Stimulated activated CD8-positive, alpha-beta memory T cell treated with anti-CD3 and anti-CD28 coated beads, Interleukin-7, amount 100 ng/mL, for 48 hours (primary cell): ENCODE measurements at regions not wholly inside any gene's neighbourhood (a gene's known extent, or its start where the extent isn't known, plus 50 kb on each side); places are given as distances from the start of the nearest gene placed in this dataset.
"Not testable (repeated sequence)": the region's sequence is repeated elsewhere in the genome, so short reads cannot be mapped to it uniquely, and the experiment has no call there.

Experiments used
- DNase-seq, 2 donors: peaks; one replicate each; pipeline ENCODE4 v3.0.0-alpha.2; 2020; ENCODE audit warnings: low read depth in 1 of 2; ENCODE audit errors: extremely low read depth in 1 of 2

DNA sequence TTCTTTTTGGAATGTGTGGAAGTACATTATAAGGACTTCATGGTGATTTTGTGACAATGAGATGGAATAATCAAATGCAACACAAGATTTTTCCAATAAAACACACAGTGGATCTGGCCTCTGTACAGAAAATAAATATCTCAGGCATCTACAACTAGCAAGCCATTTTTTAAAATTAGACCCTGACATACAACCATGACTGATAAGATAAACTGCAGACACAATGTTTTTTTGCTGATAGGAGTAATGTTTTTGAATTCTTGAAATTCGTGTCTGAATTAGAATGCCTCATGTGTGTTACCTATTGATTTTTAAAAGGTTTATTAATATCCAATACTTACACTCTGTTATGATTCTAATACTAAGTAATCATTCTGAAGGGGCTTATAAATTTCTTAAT is 328.1 kb downstream of the HGF start:
- no peak for DNase-seq

DNA sequence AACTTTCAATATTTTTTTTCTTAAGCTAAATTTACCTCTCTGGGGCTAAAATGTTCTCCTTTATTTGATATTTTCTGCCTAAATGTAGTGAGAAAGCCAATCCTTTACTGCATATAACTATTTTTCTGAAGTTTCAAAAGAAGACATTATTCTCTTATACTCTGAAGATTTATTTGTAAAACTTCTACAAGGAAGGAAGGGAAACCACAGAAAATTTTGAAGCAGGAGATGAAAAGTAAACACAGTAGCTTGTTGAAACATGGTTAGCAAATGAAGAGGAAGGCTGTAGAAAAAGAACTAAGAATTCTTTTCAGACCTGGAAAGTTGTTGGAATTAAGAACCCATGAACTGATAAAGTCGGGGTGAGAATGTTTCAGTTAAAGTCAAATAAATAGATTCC is 330.3 kb downstream of the HGF start:
- DNase-seq, result no peak

- not testable (repeated sequence) for DNase-seq
These were observed 332.7 kb downstream of the HGF start for GRCh38 chr7:81437160-81437559.

- no peak for DNase-seq
These were observed 336.0 kb downstream of the HGF start for GRCh38 chr7:81433692-81434331.

GRCh38 chr7:81433206-81433605 is 336.6 kb downstream of the HGF start:
- no peak for DNase-seq

DNA sequence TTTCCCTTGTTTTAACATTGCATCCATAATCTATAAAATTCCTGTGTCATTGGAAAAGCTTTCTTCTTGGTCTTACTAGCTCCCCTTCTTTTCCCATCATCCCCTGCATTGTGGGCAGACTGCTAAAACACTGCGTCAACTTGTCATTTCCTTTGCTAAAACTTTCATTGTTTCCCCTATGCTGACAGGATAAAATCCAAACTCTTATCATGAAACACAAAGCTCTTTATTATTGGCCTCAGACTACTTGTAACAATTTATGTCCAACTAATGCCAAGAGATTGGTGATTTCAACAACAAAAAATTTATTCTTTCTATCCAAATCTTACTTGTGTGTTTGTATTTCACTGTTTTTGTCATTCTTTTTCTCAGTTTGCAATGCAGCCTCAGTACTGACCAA is 339.1 kb downstream of the HGF start:
- DNase-seq, result no peak

GRCh38 chr7:81430150-81430549 is 339.7 kb downstream of the HGF start:
- DNase-seq, result no peak

DNA sequence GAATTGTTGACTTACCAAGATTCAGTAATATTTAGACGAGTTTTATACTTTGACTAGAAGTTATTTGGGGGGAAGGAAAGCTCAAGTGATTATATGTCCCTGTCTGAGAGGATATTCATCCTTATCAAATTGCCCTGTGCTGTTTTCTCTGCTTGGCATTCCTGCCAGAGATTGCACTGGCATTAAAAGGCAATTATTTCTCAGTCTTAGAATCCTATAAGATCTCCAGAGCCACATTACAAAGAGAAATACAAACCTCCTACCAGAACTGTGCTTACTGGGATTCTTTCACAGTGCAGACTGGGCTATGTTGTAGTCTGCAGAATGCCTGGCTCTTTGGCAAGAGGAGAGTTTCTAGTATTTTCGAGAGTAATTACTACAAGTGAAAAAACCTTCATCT is 342.4 kb downstream of the HGF start:
- no peak for DNase-seq

DNA sequence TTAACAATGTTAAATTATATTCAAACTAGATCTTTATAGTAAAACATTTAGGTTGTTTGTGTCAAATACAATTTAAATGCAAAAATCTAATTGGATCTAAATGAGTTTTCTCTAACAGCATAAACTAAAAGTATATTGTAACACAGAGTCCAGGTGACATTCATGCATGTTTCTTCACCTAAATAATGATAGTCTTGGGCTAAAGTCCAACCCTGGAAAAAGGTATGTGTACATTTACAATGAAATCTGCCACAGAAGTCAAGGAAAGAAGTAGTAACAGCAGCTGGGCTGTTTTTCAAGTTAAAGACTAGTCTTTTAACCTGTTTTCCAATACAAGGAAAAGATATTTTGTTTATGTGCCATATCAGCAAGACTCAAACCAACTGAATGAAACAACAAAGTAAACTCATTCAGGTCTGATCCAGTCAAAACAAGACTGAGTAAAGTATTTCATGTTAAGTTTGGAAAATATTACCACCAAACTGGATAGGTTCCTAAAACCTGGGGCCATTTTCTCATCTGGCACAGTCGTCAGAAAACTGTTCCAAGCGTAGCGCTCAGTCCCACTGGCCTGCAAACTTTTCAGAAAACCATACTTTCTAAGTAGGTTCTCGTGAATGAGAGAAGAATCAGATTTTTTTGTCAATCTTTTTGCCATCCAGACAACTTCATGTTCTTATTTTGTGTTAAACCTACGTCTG is 349.2 kb downstream of the HGF start:
- no peak for DNase-seq

- no peak for DNase-seq
These were observed 350.1 kb downstream of the HGF start for GRCh38 chr7:81419731-81420130.

GRCh38 chr7:81416659-81417058 is 353.2 kb downstream of the HGF start:
- DNase-seq, result no peak

DNA sequence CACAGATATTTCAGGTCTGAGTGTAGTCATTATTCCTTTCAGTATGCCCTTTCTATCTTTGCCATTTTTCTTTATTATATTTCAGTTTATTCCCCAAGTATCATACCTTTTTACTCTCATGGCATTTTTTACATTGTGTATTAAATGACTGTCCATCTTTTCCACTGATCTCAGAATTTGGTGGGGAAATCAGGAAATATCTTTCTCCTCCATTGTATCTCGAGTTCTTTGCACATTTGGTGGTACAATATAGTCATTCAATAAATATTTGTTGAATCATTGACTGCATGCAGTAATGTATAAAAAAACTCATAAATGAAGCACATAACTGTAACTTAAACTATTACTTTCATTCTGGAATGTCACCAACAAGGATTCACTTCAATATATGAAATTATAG is 354.7 kb downstream of the HGF start:
- DNase-seq, result no peak

DNA sequence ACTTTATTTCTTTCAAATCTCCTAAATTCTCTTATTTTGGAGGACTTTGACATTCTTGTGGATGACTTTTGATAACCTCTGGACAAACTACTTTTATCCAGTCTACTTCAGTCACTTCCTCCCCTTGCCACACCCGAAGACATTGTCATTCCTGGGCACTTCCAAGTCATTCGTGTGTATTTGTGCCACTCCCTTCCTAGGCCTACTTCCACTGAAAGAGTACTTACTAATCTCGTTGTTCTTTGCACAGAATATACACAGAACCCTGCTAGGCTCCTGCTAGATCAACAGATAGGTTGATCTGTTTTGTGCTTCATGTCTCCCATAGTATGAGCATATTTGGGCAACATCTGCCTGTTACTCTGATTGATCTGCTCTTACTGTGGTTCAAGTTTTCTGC is 355.4 kb downstream of the HGF start:
- DNase-seq, result no peak

- DNase-seq, result no peak
These were observed 359.3 kb downstream of the HGF start for GRCh38 chr7:81410471-81411117.

- no peak for DNase-seq
These were observed 361.1 kb downstream of the HGF start for GRCh38 chr7:81408728-81409127.

GRCh38 chr7:81407094-81407493 is 362.8 kb downstream of the HGF start:
- DNase-seq, result no peak

DNA sequence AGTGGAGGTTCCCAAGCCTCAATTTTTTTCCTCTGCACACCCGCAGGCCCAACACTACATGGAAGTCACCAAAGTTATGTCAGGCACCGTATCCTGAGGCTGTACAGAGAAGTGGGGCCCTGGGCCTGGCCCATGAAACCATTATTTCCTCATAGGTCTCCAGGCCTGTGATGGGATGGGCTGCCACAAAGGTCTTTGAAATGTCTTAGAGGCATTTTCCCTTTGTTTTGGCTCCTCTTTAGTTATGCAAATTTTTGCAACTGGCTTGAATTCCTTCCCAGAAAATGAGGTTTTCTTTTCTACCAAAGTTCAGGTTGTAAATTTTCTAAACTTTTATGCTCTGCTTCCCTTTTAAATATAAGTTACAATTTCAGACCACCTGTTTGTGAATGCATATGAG is 365.2 kb downstream of the HGF start:
- no peak for DNase-seq

DNA sequence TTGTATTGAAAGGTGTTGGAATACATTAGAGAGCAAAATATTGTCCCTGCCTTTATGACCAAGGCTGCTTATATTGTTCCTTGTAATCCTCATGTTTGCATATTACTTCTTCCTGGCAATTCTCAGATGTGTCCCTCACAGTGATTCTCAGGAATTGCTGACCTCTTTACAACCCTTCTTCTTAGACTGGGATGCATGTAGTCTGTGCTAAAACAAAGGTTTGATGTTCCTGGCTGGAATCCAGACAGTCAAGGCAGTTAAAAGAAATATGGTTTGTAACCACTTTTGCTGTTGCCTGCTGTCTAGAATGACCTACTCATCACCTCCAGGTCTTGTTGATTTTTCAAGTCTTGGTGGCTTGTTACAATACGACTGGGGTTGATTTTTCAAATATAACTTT is 367.6 kb downstream of the HGF start:
- DNase-seq, result no peak

DNA sequence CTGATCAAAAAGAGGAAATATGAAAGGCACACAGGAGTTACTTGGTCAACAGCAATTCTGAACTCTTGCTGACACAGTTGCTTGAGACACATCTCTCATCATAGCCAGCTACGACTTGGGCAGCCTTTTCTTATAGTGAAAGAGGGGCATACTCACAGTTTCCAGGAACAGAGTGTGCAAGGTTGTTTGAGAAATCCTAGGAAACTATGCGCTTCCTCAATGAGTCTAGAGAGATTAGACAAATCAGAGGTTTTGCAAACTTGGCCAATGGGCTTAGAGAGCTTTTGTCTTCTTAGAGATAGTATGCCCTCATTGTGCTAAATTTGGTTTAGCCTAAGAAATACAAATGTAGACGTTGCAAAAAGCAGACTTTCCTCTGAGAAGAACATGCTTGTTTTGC is 370.4 kb downstream of the HGF start:
- DNase-seq, result no peak

DNA sequence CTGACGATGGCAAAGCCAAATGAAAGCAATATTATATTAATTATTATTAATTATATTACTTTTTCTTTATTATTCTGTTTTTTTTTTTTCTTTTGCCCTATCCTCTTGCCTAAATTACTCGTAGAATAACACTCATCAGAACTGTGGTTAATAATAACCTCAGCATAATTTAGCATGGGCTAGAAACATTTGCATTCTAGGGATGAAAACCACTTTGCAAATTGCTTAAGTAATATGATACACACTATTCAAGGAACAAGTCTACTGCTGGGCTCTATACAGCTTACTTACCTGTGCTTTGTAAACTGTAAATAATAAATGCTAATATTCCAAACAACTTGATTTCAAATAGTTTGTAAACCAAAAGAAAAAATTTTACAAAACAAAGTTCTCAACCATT is 375.8 kb downstream of the HGF start:
- DNase-seq, result no peak

DNA sequence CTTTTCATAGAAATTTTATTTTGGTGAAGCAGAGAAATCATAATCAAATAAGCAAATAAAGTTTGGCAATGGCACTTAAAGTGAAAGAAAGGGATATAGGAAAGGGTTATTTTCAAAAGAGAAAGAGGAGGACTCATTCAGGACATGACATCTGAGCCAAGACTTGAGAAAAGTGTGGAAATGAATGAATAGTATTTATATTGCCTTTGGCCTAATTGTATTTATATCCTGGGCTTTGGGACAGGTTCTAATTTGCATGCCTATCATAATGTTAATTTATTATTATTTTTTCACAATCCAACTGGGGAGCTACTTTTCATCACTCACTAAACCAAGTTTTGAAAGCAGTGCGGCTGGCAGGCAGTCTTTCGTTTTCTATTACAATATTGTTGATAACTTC is 376.8 kb downstream of the HGF start:
- DNase-seq, result no peak

- DNase-seq, result no peak
These were observed 384.5 kb downstream of the HGF start for GRCh38 chr7:81385370-81385769.
